OCI-LY3 (cell line): ENCODE measurements at regions not wholly inside any gene's neighbourhood (a gene's known extent, or its start where the extent isn't known, plus 50 kb on each side); places are given as distances from the start of the nearest gene placed in this dataset.
A peak's percentile ranks its signal among the peaks of the same experiment; 100 is the strongest.

Experiments
- H2AFZ ChIP-seq: fragments of 200-600, 300-600 bp; shearing (Covaris generic); 2 replicates; pipeline ENCODE4 v1.6.0; 2014; ENCODE audit warnings: antibody characterized with exemption, low read depth, low read length
- H3K27ac ChIP-seq: fragments of 200-600, 300-600 bp; sonication (generic); 2 replicates; pipeline ENCODE4 v1.5.1; 2014; ENCODE audit warnings: mild to moderate bottlenecking, low read length, moderate library complexity, mixed read lengths
- H3K27me3 ChIP-seq: fragments of 200-600, 300-600 bp; sonication (generic); 2 replicates; pipeline ENCODE4 v1.6.1; 2014; ENCODE audit warnings: low read depth, low read length, mixed read lengths
- H3K36me3 ChIP-seq: fragments of 200-600, 300-600 bp; sonication (generic); replicated peaks from 2 replicates; pipeline ENCODE3; 2014; ENCODE audit warnings: low read depth, low read length, mixed read lengths
- H3K4me1 ChIP-seq: fragments of 300-600, 200-600 bp; sonication (generic); 2 replicates; pipeline ENCODE4 v1.6.1; 2014; ENCODE audit warnings: low read length, mixed read lengths
- H3K4me2 ChIP-seq: fragments of 200-600, 300-600 bp; sonication (generic); 2 replicates; pipeline ENCODE4 v1.6.1; 2014; ENCODE audit warnings: low read length, mixed read lengths
- H3K4me3 ChIP-seq: fragments of 300-600, 200-600 bp; sonication (generic); 2 replicates; pipeline ENCODE4 v1.5.1; 2014; ENCODE audit warnings: antibody characterized with exemption, mild to moderate bottlenecking, low read length, moderate library complexity
- H3K79me2 ChIP-seq: fragments of 300-600, 200-600 bp; shearing (Covaris generic); 2 replicates; pipeline ENCODE4 v1.6.1; 2014; ENCODE audit warnings: mild to moderate bottlenecking, low read length, mixed read lengths
- H3K9ac ChIP-seq: fragments of 300-600, 200-600 bp; shearing (Covaris generic); 2 replicates; pipeline ENCODE4 v1.6.0; 2014; ENCODE audit warnings: mild to moderate bottlenecking, low read length, moderate library complexity
- H3K9me3 ChIP-seq: fragments of 200-600, 300-600 bp; shearing (Covaris generic); 2 replicates; pipeline ENCODE4 v1.6.1; 2014; ENCODE audit warnings: low read length, mixed read lengths; ENCODE audit not compliant: insufficient read depth
- H4K20me1 ChIP-seq: fragments of 200-600, 300-600 bp; sonication (generic); 2 replicates; pipeline ENCODE4 v1.6.1; 2016; ENCODE audit warnings: low read length, mixed read lengths; ENCODE audit not compliant: insufficient read depth
- EZH2phosphoT487 ChIP-seq: fragments of 200-600 bp; shearing (Covaris generic); IDR thresholded peaks from 2 replicates; pipeline ENCODE4 v1.6.1; 2018; ENCODE audit warnings: antibody characterized with exemption, mixed run types, low read depth
- TF ChIP-seq, protein P1 (sequence below): fragments of 200-600, 300-600 bp; sonication (generic); IDR thresholded peaks from 2 replicates; pipeline ENCODE4 v1.5.1; 2014; ENCODE audit warnings: antibody characterized with exemption, low read length, low read depth

DNA sequence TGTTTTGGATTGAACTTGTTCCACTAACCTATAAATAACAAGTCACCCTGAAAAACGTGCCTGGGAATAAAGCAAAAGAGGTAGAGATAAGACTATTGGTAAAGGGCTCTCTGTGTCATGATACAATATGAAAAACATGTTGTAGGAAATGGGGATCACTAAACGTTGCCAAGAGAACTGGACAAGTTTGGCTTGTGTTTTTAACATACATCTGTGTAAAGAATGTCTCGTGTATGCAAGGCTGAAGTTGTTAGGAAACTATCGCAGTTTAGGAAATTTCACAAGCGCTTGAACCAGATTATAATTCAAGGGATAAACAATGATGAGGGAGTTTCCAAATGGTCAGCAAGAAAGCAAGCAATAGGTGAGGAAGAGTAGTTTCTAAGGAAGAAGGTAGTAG lies 655.8 kb downstream of the PCDH7 start:
- Histone ChIP-seq H3K4me1 (peaks cover 6% of the 10 kb centered on the region), H3K9ac (no peak overlapping the region), H2AFZ (no peak overlapping the region), H3K27me3 (no peaks in the 10 kb centered on the region), H4K20me1 (no peaks in the 10 kb centered on the region), H3K9me3 (no peaks in the 10 kb centered on the region), H3K27ac (no peak overlapping the region), H3K4me2 (no peak overlapping the region), H3K36me3 (no peaks in the 10 kb centered on the region), H3K4me3 (no peak overlapping the region), H3K79me2 (no peaks in the 10 kb centered on the region)
- no peak for TF ChIP-seq EZH2phosphoT487
- TF ChIP-seq, protein P1, sequence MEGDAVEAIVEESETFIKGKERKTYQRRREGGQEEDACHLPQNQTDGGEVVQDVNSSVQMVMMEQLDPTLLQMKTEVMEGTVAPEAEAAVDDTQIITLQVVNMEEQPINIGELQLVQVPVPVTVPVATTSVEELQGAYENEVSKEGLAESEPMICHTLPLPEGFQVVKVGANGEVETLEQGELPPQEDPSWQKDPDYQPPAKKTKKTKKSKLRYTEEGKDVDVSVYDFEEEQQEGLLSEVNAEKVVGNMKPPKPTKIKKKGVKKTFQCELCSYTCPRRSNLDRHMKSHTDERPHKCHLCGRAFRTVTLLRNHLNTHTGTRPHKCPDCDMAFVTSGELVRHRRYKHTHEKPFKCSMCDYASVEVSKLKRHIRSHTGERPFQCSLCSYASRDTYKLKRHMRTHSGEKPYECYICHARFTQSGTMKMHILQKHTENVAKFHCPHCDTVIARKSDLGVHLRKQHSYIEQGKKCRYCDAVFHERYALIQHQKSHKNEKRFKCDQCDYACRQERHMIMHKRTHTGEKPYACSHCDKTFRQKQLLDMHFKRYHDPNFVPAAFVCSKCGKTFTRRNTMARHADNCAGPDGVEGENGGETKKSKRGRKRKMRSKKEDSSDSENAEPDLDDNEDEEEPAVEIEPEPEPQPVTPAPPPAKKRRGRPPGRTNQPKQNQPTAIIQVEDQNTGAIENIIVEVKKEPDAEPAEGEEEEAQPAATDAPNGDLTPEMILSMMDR, result no peak

DNA sequence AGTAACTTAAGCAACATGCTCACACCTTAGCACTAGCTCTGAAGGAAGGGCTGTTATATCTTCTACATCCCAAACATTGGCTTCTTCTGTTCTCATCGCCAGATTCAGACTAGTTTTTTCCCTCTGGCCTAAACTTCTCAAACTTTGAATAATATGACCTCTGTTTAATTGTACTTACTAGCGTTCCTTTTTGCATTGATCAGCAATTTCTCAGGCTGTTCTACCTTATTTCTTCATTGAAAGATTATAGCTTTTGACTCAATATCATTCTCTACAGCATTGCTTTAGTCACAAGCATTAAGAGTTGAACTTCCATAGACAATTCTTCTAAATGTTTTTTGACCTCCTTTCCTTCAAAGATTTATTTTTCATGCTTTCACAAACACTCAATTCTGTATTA lies 659.2 kb downstream of the PCDH7 start:
- H2AFZ ChIP-seq, result no peak overlapping the region
- no peaks in the 10 kb centered on the region for H3K36me3 ChIP-seq
- H3K9me3 ChIP-seq, result no peaks in the 10 kb centered on the region
- TF ChIP-seq, protein P1, result no peak
- TF ChIP-seq EZH2phosphoT487, result no peak
- H3K79me2 ChIP-seq, result no peaks in the 10 kb centered on the region
- H4K20me1 ChIP-seq, result no peaks in the 10 kb centered on the region
- no peak overlapping the region for H3K27ac ChIP-seq
- H3K4me3 ChIP-seq, result no peak overlapping the region
- H3K9ac ChIP-seq, result no peak overlapping the region
- no peaks in the 10 kb centered on the region for H3K27me3 ChIP-seq
- peaks cover 13% of the 10 kb centered on the region for H3K4me1 ChIP-seq
- no peak overlapping the region for H3K4me2 ChIP-seq

DNA sequence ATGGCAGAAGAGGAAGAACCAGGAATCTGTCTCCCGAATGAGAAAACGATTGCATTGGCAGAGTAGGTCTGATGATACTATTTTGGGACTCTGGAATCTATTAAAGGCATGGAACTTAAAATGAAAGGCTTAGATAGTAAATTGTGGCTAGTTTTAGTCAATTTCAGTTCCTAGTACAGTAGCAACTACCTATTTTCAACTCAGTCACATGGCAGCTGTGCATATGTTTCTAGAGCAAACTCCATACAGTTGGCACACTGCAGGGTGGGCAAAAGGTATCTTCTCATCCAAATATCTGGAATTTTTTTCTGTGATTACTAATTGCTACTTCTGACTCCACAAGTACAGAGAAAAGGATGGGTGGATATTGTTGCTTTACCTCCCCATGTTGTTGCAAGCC lies 663.6 kb downstream of the PCDH7 start:
- Histone ChIP-seq H3K4me3 (no peak overlapping the region), H3K4me1 (peaks cover 7% of the 10 kb centered on the region), H3K9ac (no peak overlapping the region), H3K27me3 (no peaks in the 10 kb centered on the region), H3K79me2 (no peaks in the 10 kb centered on the region), H4K20me1 (no peaks in the 10 kb centered on the region), H3K27ac (no peak overlapping the region), H3K4me2 (0 out of 2 replicates have a peak overlapping the region, but pooled peaks have one; percentile 1), H3K9me3 (no peaks in the 10 kb centered on the region), H3K36me3 (no peaks in the 10 kb centered on the region), H2AFZ (0 out of 2 replicates have a peak overlapping the region, but pooled peaks have one; percentile 41)
- TF ChIP-seq EZH2phosphoT487, result no peak

DNA sequence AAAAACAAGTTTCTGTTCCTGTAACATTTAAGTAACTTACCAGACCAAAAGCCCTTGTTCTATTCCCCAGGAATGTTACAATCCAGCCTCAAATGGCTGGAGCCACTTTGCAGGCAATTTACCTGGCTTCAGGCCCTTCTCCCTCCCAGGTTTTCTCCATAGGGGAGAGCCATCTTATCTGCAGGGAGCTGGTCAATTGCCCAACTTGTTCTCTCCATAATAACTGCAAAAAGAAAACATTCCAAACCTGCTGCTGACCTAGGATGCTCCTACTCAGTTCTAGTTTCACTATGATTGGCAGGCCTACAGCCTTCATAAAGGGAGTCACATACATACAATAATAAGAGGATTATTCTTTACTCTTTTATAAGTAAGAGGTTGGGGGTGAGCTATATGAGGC lies 670.7 kb downstream of the PCDH7 start:
- H3K4me3 ChIP-seq, result no peak overlapping the region
- H3K9me3 ChIP-seq, result no peaks in the 10 kb centered on the region
- H4K20me1 ChIP-seq, result no peaks in the 10 kb centered on the region
- H3K27me3 ChIP-seq, result no peaks in the 10 kb centered on the region
- TF ChIP-seq, protein P1, result no peak
- TF ChIP-seq EZH2phosphoT487, result no peak
- no peaks in the 10 kb centered on the region for H3K36me3 ChIP-seq
- H3K79me2 ChIP-seq, result no peaks in the 10 kb centered on the region
- no peak overlapping the region for H3K27ac ChIP-seq
- no peak overlapping the region for H3K9ac ChIP-seq
- H3K4me1 ChIP-seq, result no peaks in the 10 kb centered on the region
- no peak overlapping the region for H3K4me2 ChIP-seq
- H2AFZ ChIP-seq, result no peak overlapping the region

DNA sequence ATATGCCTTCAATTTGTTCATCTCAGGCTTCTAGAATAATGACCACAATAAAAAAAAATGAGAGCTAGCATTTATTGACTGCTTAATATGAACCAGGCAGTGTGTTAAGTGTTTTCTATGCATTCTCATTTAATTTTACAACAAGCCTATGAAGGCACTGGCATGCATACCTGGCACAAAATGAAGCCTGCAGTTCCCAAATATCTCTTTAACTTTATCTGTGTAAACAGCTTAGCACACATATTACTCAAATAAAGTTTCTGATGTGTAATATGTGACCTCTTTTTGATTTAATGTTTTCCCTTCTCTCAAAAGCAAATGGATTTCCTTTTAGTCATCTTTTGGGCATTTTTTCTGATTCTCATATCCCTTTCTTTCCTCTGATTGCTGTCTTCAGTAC lies 671.8 kb downstream of the PCDH7 start:
- Histone ChIP-seq H3K4me2 (no peak overlapping the region), H3K9ac (no peak overlapping the region), H2AFZ (no peak overlapping the region), H3K4me1 (no peaks in the 10 kb centered on the region), H3K27ac (no peak overlapping the region), H3K36me3 (no peaks in the 10 kb centered on the region), H3K9me3 (no peaks in the 10 kb centered on the region), H3K27me3 (no peaks in the 10 kb centered on the region), H3K79me2 (no peaks in the 10 kb centered on the region), H4K20me1 (no peaks in the 10 kb centered on the region), H3K4me3 (no peak overlapping the region)
- TF ChIP-seq EZH2phosphoT487, result no peak
- TF ChIP-seq, protein P1, result no peak
